ENCODE measurements at regions not wholly inside any gene's neighbourhood (a gene's known extent, or its start where the extent isn't known, plus 50 kb on each side); places are given as distances from the start of the nearest gene placed in this dataset.
"Not testable (repeated sequence)": the region's sequence is repeated elsewhere in the genome, so short reads cannot be mapped to it uniquely, and the experiment has no call there.

- H3K4me2 ChIP-seq (ENCODE audit: insufficient read depth in 1 of 2, low read depth in 2 of 2, low read length in 2 of 2); H2BK5ac ChIP-seq (ENCODE audit: low read depth, low read length); H3K4me1 ChIP-seq (replicated peaks in 1 of 4; ENCODE audit: control insufficient read depth in 3 of 4, insufficient read depth in 4 of 4, low read length in 3 of 4); H3K23ac ChIP-seq (ENCODE audit: insufficient read length); H2BK15ac ChIP-seq (ENCODE audit: low read length); H3K27me3 ChIP-seq (replicated peaks in 1 of 4; ENCODE audit: control insufficient read depth in 3 of 4, extremely low read depth in 1 of 4, insufficient read depth in 3 of 4, low read length in 3 of 4); CTCF ChIA-PET (ENCODE audit: partially characterized antibody); H4K91ac ChIP-seq (replicated peaks; ENCODE audit: insufficient read length, low read length); H4K8ac ChIP-seq (ENCODE audit: extremely low read depth, insufficient read depth, low read length); FAIRE-seq; H3K27ac ChIP-seq (ENCODE audit: low read depth, low read length); H3K9me3 ChIP-seq (ENCODE audit: insufficient read depth in 2 of 2, low read depth in 1 of 2, low read length in 1 of 2); H2AK5ac ChIP-seq (ENCODE audit: low read depth, low read length); H3K79me1 ChIP-seq (ENCODE audit: low read depth, low read length); H2BK12ac ChIP-seq (ENCODE audit: low read depth, low read length); POLR2A ChIA-PET (ENCODE audit: partially characterized antibody); H4K20me1 ChIP-seq (replicated peaks in 1 of 2; ENCODE audit: control insufficient read depth in 1 of 2, insufficient read depth in 2 of 2, low read length in 2 of 2); H3K4ac ChIP-seq (replicated peaks; ENCODE audit: insufficient read length, low read depth, low read length); H4K5ac ChIP-seq (ENCODE audit: insufficient read length, low read depth, low read length); H3K23me2 ChIP-seq (ENCODE audit: low read depth, low read length); H3K56ac ChIP-seq (replicated peaks; ENCODE audit: insufficient read length, low read depth, low read length); H3K4me3 ChIP-seq (ENCODE audit: extremely low read depth in 1 of 4, insufficient read depth in 2 of 4, low read depth in 3 of 4, low read length in 4 of 4); H3K9ac ChIP-seq (replicated peaks in 1 of 4; ENCODE audit: extremely low read depth in 1 of 4, low read depth in 3 of 4, low read length in 3 of 4); H2AFZ ChIP-seq (ENCODE audit: low read length); H2BK20ac ChIP-seq (ENCODE audit: low read length); H2BK120ac ChIP-seq (replicated peaks; ENCODE audit: low read depth, low read length); DNase-seq (ENCODE audit: low read depth in 1 of 2, low spot score in 2 of 2); H3K14ac ChIP-seq (ENCODE audit: insufficient read length); H3K18ac ChIP-seq (ENCODE audit: extremely low read depth, low read length); H3K36me3 ChIP-seq (ENCODE audit: control insufficient read depth in 2 of 4, insufficient read depth in 4 of 4, low read length in 3 of 4); H3K79me2 ChIP-seq (ENCODE audit: control insufficient read depth in 1 of 2, insufficient read depth in 2 of 2, low read length in 2 of 2): not testable (repeated sequence)
- 86% methylated on average over 3 of the region's 3 CpGs; no CpG with 5 or more reads in 1 of the 2 experiments for WGBS, 2 experiments (ENCODE audit: extremely low coverage in 1 of 2, insufficient coverage in 1 of 2, insufficient read length in 1 of 2, insufficient replicate concordance in 2 of 2, low coverage in 1 of 2, low lambda C conversion rate in 2 of 2, missing lambda C conversion rate in 1 of 2)
These were observed 224.4 kb upstream of the SERP2 start for GRCh38 chr13:44149231-44149630.
